MM.1S (cell line): ENCODE measurements at regions not wholly inside any gene's neighbourhood (a gene's known extent, or its start where the extent isn't known, plus 50 kb on each side); places are given as distances from the start of the nearest gene placed in this dataset.

ENCODE experiments used
- DNase-seq: peaks from one replicate; pipeline ENCODE4 v3.0.0-alpha.2; 2015
- H2AFZ ChIP-seq: fragments of 300-600 bp; sonication (generic); 2 replicates; pipeline ENCODE4 v1.6.0; 2016; ENCODE audit warnings: antibody characterized with exemption, low read length
- H3F3A ChIP-seq: fragments of 300-600 bp; sonication (generic); 2 replicates; pipeline ENCODE4 v1.6.1; 2016; ENCODE audit warnings: mild to moderate bottlenecking, antibody characterized with exemption, low read length, moderate library complexity, mixed read lengths; ENCODE audit not compliant: insufficient read depth
- H3K27ac ChIP-seq: fragments of 300-600 bp; sonication (generic); 2 replicates; pipeline ENCODE4 v1.5.1; 2016; ENCODE audit warnings: mild to moderate bottlenecking, low read length
- H3K27me3 ChIP-seq: fragments of 300-600 bp; sonication (generic); replicated peaks from 2 replicates; pipeline ENCODE4 v1.6.0; 2016; ENCODE audit warnings: low read length; ENCODE audit not compliant: insufficient read depth
- H3K36me3 ChIP-seq: fragments of 300-600 bp; sonication (generic); replicated peaks from 2 replicates; pipeline ENCODE4 v1.6.1; 2016; ENCODE audit warnings: mild to moderate bottlenecking, low read length, mixed read lengths; ENCODE audit not compliant: insufficient read depth
- H3K4me1 ChIP-seq: fragments of 300-600 bp; sonication (generic); 2 replicates; pipeline ENCODE4 v1.6.1; 2016; ENCODE audit warnings: low read length, mixed read lengths
- H3K4me2 ChIP-seq: fragments of 300-600 bp; sonication (generic); 2 replicates; pipeline ENCODE4 v1.6.0; 2016; ENCODE audit warnings: low read depth, low read length
- H3K4me3 ChIP-seq: fragments of 300-600 bp; sonication (generic); 2 replicates; pipeline ENCODE4 v1.5.1; 2016; ENCODE audit warnings: low read length, mixed read lengths
- H3K79me2 ChIP-seq: fragments of 300-600 bp; sonication (generic); 2 replicates; pipeline ENCODE4 v1.6.1; 2016; ENCODE audit warnings: mixed run types, low read length, mixed read lengths
- H3K9ac ChIP-seq: fragments of 300-600 bp; sonication (generic); 2 replicates; pipeline ENCODE4 v1.6.1; 2016; ENCODE audit warnings: low read length, mixed read lengths
- H3K9me2 ChIP-seq: fragments of 300-600 bp; sonication (generic); replicated peaks from 2 replicates; pipeline ENCODE4 v1.6.1; 2016; ENCODE audit warnings: mild to moderate bottlenecking, low read length, mixed read lengths; ENCODE audit not compliant: insufficient read depth
- H3K9me3 ChIP-seq: fragments of 300-600 bp; sonication (generic); replicated peaks from 2 replicates; pipeline ENCODE4 v1.6.1; 2016; ENCODE audit warnings: mild to moderate bottlenecking, low read length, mixed read lengths; ENCODE audit not compliant: insufficient read depth
- H4K20me1 ChIP-seq: fragments of 300-600 bp; sonication (generic); 2 replicates; pipeline ENCODE4 v1.6.1; 2016; ENCODE audit warnings: mild to moderate bottlenecking, low read length, moderate library complexity, mixed read lengths; ENCODE audit not compliant: insufficient read depth
- CTCF ChIP-seq: fragments of 300-600 bp; sonication (generic); IDR thresholded peaks from 2 replicates; pipeline ENCODE4 v1.5.1; 2016; ENCODE audit warnings: antibody characterized with exemption, low read length, mixed read lengths
- EZH2 ChIP-seq: fragments of 300-600 bp; sonication (generic); optimal IDR thresholded peaks from 2 replicates; pipeline ENCODE3; 2017; ENCODE audit warnings: low read depth, mild to moderate bottlenecking, antibody characterized with exemption, low read length, mixed read lengths
- EZH2phosphoT487 ChIP-seq: fragments of 300-600 bp; sonication (generic); IDR thresholded peaks from 2 replicates; pipeline ENCODE4 v1.6.1; 2018; ENCODE audit warnings: antibody characterized with exemption, low read length

GRCh38 chr14:100396266-100396795 is 73.2 kb downstream of the SLC25A47 start:
- H4K20me1 ChIP-seq = no peaks in the 10 kb centered on the region
- H2AFZ ChIP-seq = no peak overlapping the region
- H3K4me3 ChIP-seq = no peak overlapping the region
- H3K9me3 ChIP-seq = no peaks in the 10 kb centered on the region
- H3K4me2 ChIP-seq = no peak overlapping the region
- no peak overlapping the region for H3K27ac ChIP-seq
- no peaks in the 10 kb centered on the region for H3K79me2 ChIP-seq
- no peaks in the 10 kb centered on the region for H3K4me1 ChIP-seq
- H3F3A ChIP-seq = no peaks in the 10 kb centered on the region
- TF ChIP-seq EZH2phosphoT487 (no peak), EZH2 (no peak), CTCF (no peak)
- no peaks in the 10 kb centered on the region for H3K36me3 ChIP-seq
- no peaks in the 10 kb centered on the region for H3K9me2 ChIP-seq
- H3K27me3 ChIP-seq = no peaks in the 10 kb centered on the region
- DNase-seq = no peak
- no peak overlapping the region for H3K9ac ChIP-seq

- no peak for TF ChIP-seq EZH2
- TF ChIP-seq CTCF = no peak
- TF ChIP-seq EZH2phosphoT487 = no peak
- no peaks in the 10 kb centered on the region for H3K79me2 ChIP-seq
- H3K9me3 ChIP-seq = no peaks in the 10 kb centered on the region
- no peaks in the 10 kb centered on the region for H3F3A ChIP-seq
- no peaks in the 10 kb centered on the region for H3K9me2 ChIP-seq
- H3K9ac ChIP-seq = no peak overlapping the region
- DNase-seq = no peak
- H3K27me3 ChIP-seq = no peaks in the 10 kb centered on the region
- H3K27ac ChIP-seq = no peak overlapping the region
- H4K20me1 ChIP-seq = no peaks in the 10 kb centered on the region
- H3K4me3 ChIP-seq = no peak overlapping the region
- no peaks in the 10 kb centered on the region for H3K4me1 ChIP-seq
- no peaks in the 10 kb centered on the region for H3K36me3 ChIP-seq
- H2AFZ ChIP-seq = no peak overlapping the region
- no peak overlapping the region for H3K4me2 ChIP-seq
Measured at GRCh38 chr14:100397005-100397404, 73.9 kb downstream of the SLC25A47 start.

GRCh38 chr14:100398044-100398443 is 74.9 kb downstream of the SLC25A47 start:
- no peaks in the 10 kb centered on the region for H3K79me2 ChIP-seq
- no peaks in the 10 kb centered on the region for H3F3A ChIP-seq
- no peak overlapping the region for H3K27ac ChIP-seq
- no peaks in the 10 kb centered on the region for H3K9me3 ChIP-seq
- no peak overlapping the region for H2AFZ ChIP-seq
- H3K4me1 ChIP-seq = no peaks in the 10 kb centered on the region
- H3K27me3 ChIP-seq = no peaks in the 10 kb centered on the region
- H4K20me1 ChIP-seq = no peaks in the 10 kb centered on the region
- H3K9ac ChIP-seq = no peak overlapping the region
- DNase-seq = no peak
- no peak overlapping the region for H3K4me2 ChIP-seq
- TF ChIP-seq EZH2 = no peak
- TF ChIP-seq CTCF = no peak
- TF ChIP-seq EZH2phosphoT487 = no peak
- H3K36me3 ChIP-seq = no peaks in the 10 kb centered on the region
- no peaks in the 10 kb centered on the region for H3K9me2 ChIP-seq
- H3K4me3 ChIP-seq = no peak overlapping the region
